IMR-90 (cell line): ENCODE measurements at regions not wholly inside any gene's neighbourhood (a gene's known extent, or its start where the extent isn't known, plus 50 kb on each side); places are given as distances from the start of the nearest gene placed in this dataset.

Experiments used
- ATAC-seq: fragments of 200-7000 bp; cut with Tn5 transposase; 2 replicates; pipeline ENCODE4 v1.9.1; 2020; ENCODE audit warnings: low read depth, mild to moderate bottlenecking, moderate library complexity
- BruUV-seq: library from RNA; stranded (reverse); fragments of 400-500 nt; replicated peaks from 2 replicates; lab custom pipeline; 2021; lab: Mats Ljungman, UMichigan
- CTCF ChIA-PET: fragments of 300-600 bp; formaldehyde crosslinking; extraction: SDS; loops from one replicate; lab custom pipeline; 2021; ENCODE audit warnings: antibody characterized with exemption; lab: Yijun Ruan, JAX
- POLR2A ChIA-PET: fragments of 300-600 bp; sonication (Branson Sonifier 250); formaldehyde crosslinking; loops from one replicate; lab custom pipeline; 2022; ENCODE audit warnings: antibody characterized with exemption; ENCODE audit not compliant: unreplicated experiment; lab: Charles Lee
- DNase-seq: peaks from one replicate; pipeline ENCODE4 v3.0.0; 2013
- H2AFZ ChIP-seq: replicated peaks from 2 replicates; pipeline ENCODE3; 2013; ENCODE audit warnings: low read length, mild to moderate bottlenecking; ENCODE audit not compliant: poor library complexity
- H2AK5ac ChIP-seq: 2 replicates; pipeline ENCODE4 v1.6.1; 2013; ENCODE audit warnings: low read depth, low read length, inconsistent platforms
- H2AK9ac ChIP-seq: replicated peaks from 2 replicates; pipeline ENCODE3; 2013; ENCODE audit warnings: mild to moderate bottlenecking, low read depth, low read length, moderate library complexity; ENCODE audit not compliant: poor library complexity
- H2BK120ac ChIP-seq: 2 replicates; pipeline ENCODE4 v1.6.1; 2013; ENCODE audit warnings: low read depth, low read length, inconsistent platforms
- H2BK15ac ChIP-seq: 3 replicates; pipeline ENCODE4 v1.6.1; 2013; ENCODE audit warnings: low read depth, low read length, inconsistent platforms
- H2BK20ac ChIP-seq: 2 replicates; pipeline ENCODE4 v1.6.1; 2013; ENCODE audit warnings: low read depth, mild to moderate bottlenecking, inconsistent platforms, low read length, moderate library complexity
- H2BK5ac ChIP-seq: 2 replicates; pipeline ENCODE4 v1.6.1; 2013; ENCODE audit warnings: mild to moderate bottlenecking, low read depth, low read length, inconsistent platforms; ENCODE audit not compliant: poor library complexity, severe bottlenecking
- H3K14ac ChIP-seq: replicated peaks from 2 replicates; pipeline ENCODE4 v1.6.1; 2013; ENCODE audit warnings: low read depth, low read length, inconsistent platforms
- H3K18ac ChIP-seq: 2 replicates; pipeline ENCODE4 v1.6.1; 2013; ENCODE audit warnings: low read depth, low read length, control low read depth
- H3K23ac ChIP-seq: 2 replicates; pipeline ENCODE4 v1.6.1; 2013; ENCODE audit warnings: low read depth, low read length, inconsistent platforms
- H3K27ac ChIP-seq: 2 replicates; pipeline ENCODE4 v1.5.1; 2013; ENCODE audit warnings: mild to moderate bottlenecking, control low read depth, low read length; ENCODE audit not compliant: insufficient read depth
- H3K27me3 ChIP-seq: 2 replicates; pipeline ENCODE4 v1.6.1; 2013; ENCODE audit warnings: low read length; ENCODE audit not compliant: control insufficient read depth, insufficient read depth
- H3K36me3 ChIP-seq: 2 replicates; pipeline ENCODE4 v1.6.1; 2013; ENCODE audit warnings: low read length, mixed read lengths; ENCODE audit not compliant: control insufficient read depth, insufficient read depth
- H3K4ac ChIP-seq: 2 replicates; pipeline ENCODE4 v1.6.1; 2013; ENCODE audit warnings: low read depth, low read length, inconsistent platforms
- H3K4me1 ChIP-seq: 2 replicates; pipeline ENCODE4 v1.6.1; 2013; ENCODE audit warnings: low read length, mixed read lengths; ENCODE audit not compliant: control insufficient read depth, insufficient read depth
- H3K4me2 ChIP-seq: 2 replicates; pipeline ENCODE4 v1.6.1; 2013; ENCODE audit warnings: low read depth, mild to moderate bottlenecking, control low read depth, low read length, moderate library complexity
- H3K4me3 ChIP-seq: 2 replicates; pipeline ENCODE4 v1.5.1; 2013; ENCODE audit warnings: low read depth, mild to moderate bottlenecking, control low read depth, low read length, moderate library complexity; ENCODE audit not compliant: insufficient read depth
- H3K56ac ChIP-seq: 2 replicates; pipeline ENCODE4 v1.6.1; 2013; ENCODE audit warnings: low read length, inconsistent platforms; ENCODE audit not compliant: insufficient read depth; ENCODE audit errors: extremely low read depth
- H3K79me1 ChIP-seq, 2 experiments: 2 replicates each; pipeline ENCODE4 v1.6.1; 2013; ENCODE audit warnings: low read length in 2 of 2, inconsistent platforms in 1 of 2, low read depth in 1 of 2
- H3K9ac ChIP-seq: 2 replicates; pipeline ENCODE4 v1.6.1; 2013; ENCODE audit warnings: low read depth, low read length, control low read depth
- H3K9me1 ChIP-seq: 2 replicates; pipeline ENCODE4 v1.6.1; 2013; ENCODE audit warnings: low read length, inconsistent platforms; ENCODE audit not compliant: insufficient read depth
- H3K9me3 ChIP-seq: 2 replicates; pipeline ENCODE4 v1.6.1; 2013; ENCODE audit warnings: low read length; ENCODE audit not compliant: control insufficient read depth, insufficient read depth
- H4K20me1 ChIP-seq: 2 replicates; pipeline ENCODE4 v1.6.1; 2013; ENCODE audit warnings: low read length, inconsistent platforms; ENCODE audit not compliant: insufficient read depth
- H4K5ac ChIP-seq: 2 replicates; pipeline ENCODE4 v1.6.1; 2013; ENCODE audit warnings: mild to moderate bottlenecking, low read depth, low read length, control low read depth
- H4K8ac ChIP-seq, 2 experiments: 2 replicates each; pipeline ENCODE4 v1.6.1; 2013; ENCODE audit warnings: low read depth in 2 of 2, low read length in 2 of 2, control low read depth in 1 of 2, inconsistent platforms in 1 of 2
- H4K91ac ChIP-seq: 2 replicates; pipeline ENCODE4 v1.6.1; 2013; ENCODE audit warnings: low read depth, low read length, inconsistent platforms; ENCODE audit not compliant: insufficient read depth
- CEBPB ChIP-seq: IDR thresholded peaks from 2 replicates; pipeline ENCODE4 v1.6.1; 2012; ENCODE audit warnings: low read depth, low read length, improper control_type of control experiment
- MXI1 ChIP-seq: IDR thresholded peaks from 2 replicates; pipeline ENCODE4 v1.6.1; 2012; ENCODE audit warnings: low read depth, mild to moderate bottlenecking, low read length, moderate library complexity, borderline replicate concordance
- NFE2L2 ChIP-seq: fragments of 150-350 bp; IDR thresholded peaks from 2 replicates; pipeline ENCODE4 v1.6.1; 2016; ENCODE audit warnings: low read depth, mild to moderate bottlenecking, low read length
- POLR2A ChIP-seq: IDR thresholded peaks from 2 replicates; pipeline ENCODE4 v1.6.1; 2012; ENCODE audit warnings: mild to moderate bottlenecking, low read depth, low read length
- WGBS, 2 experiments: methylation state at CpG; one replicate each; pipeline versions ENCODE4 v1.1.5 to v1.1.7; 2013; ENCODE audit warnings: missing lambda C conversion rate in 2 of 2; ENCODE audit not compliant: insufficient read length in 1 of 2; ENCODE audit errors: extremely low coverage in 2 of 2; 5-methylcytosine and 5-hydroxymethylcytosine counted together
- dilution Hi-C: fragments of 300-500 bp; cut with HindIII; formaldehyde crosslinking; loops from one replicate; pipeline ENCODE4 v1.14.3; 2018; ENCODE audit warnings: low sequenced_read_pairs; ENCODE audit not compliant: unreplicated experiment
- in situ Hi-C: fragments of 300-500 bp; cut with MboI; formaldehyde crosslinking; loops from 3 replicates; pipeline ENCODE4 v1.14.3; 2019; ENCODE audit warnings: low sequenced_read_pairs, inconsistent platforms, mixed read lengths
- intact Hi-C: fragments of 100-400 bp; cut with micrococcal nuclease; formaldehyde crosslinking; loops from 2 replicates; pipeline ENCODE4 v1.10.0; 2022

- POLR2A ChIA-PET: no interaction called here
- no peak overlapping the region for H4K8ac ChIP-seq
- dilution Hi-C loops: no loop called here
Measured at GRCh38 chr18:75845413-75845812, 417.9 kb upstream of the SMIM21 start.

More at GRCh38 chr18:75845413-75845812, 417.9 kb upstream of the SMIM21 start:
- Histone ChIP-seq H2BK20ac (no peak overlapping the region), H3K9ac (no peak overlapping the region), H2BK5ac (no peak overlapping the region), H3K4me1 (no peaks in the 10 kb centered on the region), H4K5ac (no peak overlapping the region), H4K91ac (no peak overlapping the region), H3K79me1 (no peaks in the 10 kb centered on the region), H3K9me1 (no peaks in the 10 kb centered on the region), H3K23ac (no peak overlapping the region), H2AFZ (no peak overlapping the region), H4K20me1 (no peaks in the 10 kb centered on the region), H3K27ac (no peak overlapping the region), H2BK120ac (no peak overlapping the region), H3K27me3 (no peaks in the 10 kb centered on the region), H2AK5ac (no peak overlapping the region), H3K14ac (no peak overlapping the region), H3K56ac (no peak overlapping the region), H3K36me3 (no peaks in the 10 kb centered on the region), H3K4ac (no peak overlapping the region), H3K4me3 (no peak overlapping the region), H3K18ac (no peak overlapping the region), H2BK15ac (no peak overlapping the region), H2AK9ac (no peak overlapping the region), H3K9me3 (peaks cover 7% of the 10 kb centered on the region), H3K4me2 (no peak overlapping the region)
- TF ChIP-seq NFE2L2 (no peak), POLR2A (no peak), MXI1 (no peak), CEBPB (no peak)
- ATAC-seq (no peak), DNase-seq (no peak)
- in situ Hi-C loops: no loop called here
- CTCF ChIA-PET: no interaction called here
- intact Hi-C loops: no loop called here
- no TSS peak for BruUV-seq
- no CpG with 5 or more reads among the region's 3 CpGs for WGBS, 2 experiments
